Pulmonary artery endothelial cell (primary cell): ENCODE measurements at regions not wholly inside any gene's neighbourhood (a gene's known extent, or its start where the extent isn't known, plus 50 kb on each side); places are given as distances from the start of the nearest gene placed in this dataset.

Source experiments
- DNase-seq: peaks from one replicate; pipeline ENCODE4 v3.0.0-alpha.2; 2011; ENCODE audit warnings: low read depth, low spot score

DNA sequence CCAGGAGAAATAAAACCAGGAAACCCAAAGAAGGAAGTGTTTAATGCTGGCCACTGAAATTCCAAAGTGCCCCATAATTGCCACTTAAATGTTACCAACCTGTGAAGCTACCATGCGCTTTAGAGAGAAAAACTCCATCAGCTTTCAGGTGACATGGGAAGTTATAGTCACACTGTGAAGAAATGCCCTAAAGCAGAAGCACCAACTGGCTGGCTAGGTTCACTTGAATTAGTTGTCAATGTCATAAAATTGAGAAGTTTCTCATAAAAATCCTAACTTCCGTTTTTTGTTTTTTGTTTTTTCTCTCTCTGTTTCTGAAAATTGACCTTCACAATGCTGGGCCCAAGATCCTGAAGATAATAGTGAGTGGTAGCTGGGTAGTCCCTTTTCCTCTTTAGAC lies 167.9 kb upstream of the CTNNB1 start:
- DNase-seq: no peak

DNA sequence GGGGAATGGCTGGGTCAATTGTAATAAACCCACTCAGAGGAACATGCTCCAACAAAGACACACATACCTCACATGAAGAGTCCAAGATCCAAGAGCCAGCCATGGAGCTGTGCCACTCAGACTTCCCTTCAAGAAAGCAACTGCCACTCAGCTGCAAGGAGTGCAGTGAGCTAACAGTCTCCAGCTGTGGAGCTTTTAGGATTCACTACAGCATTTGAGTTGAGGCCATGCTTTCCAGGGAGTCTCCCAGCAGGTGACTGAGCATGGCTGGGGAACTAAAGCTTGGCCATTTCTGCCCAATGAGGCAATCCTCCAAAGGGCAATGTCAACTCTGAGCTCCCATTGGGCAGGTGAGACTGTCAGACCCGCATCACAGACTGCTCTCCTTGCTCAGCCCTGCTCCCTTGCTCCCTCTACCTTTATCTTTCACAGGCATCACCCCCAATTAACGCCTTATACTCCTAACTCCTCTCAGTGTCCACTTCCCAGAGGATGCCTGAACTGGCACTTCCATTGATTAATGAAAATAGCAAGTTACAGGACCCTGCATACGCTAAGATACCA lies 165.3 kb upstream of the CTNNB1 start:
- DNase-seq: no peak

DNA sequence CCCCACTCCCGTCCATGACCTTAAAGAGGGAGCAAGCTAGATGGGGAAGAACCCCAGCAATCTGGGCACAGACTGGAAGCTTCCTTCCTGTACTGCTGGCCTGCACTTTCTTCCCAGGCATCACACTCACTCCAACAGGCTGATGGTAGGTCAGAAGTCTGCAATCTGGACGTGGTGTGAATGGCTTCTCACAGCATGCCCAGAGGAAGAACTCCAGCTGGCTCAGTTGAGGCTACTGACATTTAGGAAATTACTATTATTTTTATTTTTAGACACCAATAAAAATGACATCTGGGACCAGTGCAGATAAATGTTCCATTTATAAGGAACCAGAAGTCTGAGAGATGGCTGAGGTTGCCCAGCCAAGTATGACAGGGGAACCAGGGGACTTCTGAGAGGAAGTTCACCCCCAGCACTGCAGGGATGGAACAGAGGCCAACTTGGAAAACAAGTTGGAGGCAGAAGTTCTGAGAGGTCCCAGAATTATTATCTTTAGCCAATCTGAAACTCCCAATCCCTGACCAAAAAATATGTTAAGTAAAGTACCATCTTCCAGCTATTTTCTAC lies 163.8 kb upstream of the CTNNB1 start:
- DNase-seq: no peak

DNA sequence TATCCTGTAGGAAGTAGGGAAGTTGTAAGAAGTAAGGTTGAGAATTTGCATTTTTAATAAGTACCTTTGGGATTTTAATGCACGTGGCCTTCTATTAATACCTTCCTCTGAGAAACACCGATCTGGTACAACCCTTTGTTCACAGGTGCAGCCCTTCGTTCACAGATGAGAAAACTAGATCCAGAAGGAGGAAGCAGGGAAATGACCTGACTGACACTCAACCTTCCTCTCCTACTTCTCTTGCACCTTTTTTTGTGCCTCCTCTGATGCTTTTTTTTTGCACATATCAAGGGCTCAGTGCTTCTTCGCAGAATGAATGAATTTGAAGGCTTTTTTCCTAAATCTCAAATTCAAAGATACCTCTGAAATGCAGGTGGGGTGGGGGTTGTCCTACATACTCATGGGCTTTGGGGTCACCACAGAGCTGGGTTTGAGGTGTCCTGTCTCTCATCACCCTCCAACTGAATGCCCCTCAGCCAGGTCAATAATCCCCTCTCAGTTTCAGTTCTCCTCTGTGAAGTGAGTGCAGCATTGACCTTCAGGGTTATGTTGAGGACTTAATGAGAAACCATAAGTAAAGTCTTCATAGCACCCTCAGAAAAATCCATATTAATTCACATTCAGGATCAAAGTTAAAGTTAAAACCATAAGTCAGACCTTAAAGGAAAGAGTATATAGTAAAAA lies 161.5 kb upstream of the CTNNB1 start:
- DNase-seq: no peak

DNA sequence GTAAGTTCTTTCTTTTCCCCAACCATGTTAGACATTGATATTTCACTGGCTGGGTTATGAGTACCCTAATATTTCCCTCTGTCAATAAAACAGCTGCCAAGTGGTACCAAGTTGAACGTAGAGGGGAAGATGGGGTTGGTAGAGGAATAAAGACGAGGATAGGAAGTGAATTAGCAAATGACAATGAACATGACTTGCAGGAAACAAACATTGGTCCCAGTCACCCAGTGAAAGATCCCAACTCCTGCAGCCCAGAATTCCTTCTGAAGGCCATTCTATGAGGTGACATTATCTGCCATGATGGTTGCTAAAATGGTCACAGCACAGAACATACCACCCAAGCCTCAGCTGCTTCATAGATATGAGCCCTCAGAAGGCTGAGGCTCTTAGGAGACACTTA lies 159.0 kb upstream of the CTNNB1 start:
- DNase-seq: no peak

DNA sequence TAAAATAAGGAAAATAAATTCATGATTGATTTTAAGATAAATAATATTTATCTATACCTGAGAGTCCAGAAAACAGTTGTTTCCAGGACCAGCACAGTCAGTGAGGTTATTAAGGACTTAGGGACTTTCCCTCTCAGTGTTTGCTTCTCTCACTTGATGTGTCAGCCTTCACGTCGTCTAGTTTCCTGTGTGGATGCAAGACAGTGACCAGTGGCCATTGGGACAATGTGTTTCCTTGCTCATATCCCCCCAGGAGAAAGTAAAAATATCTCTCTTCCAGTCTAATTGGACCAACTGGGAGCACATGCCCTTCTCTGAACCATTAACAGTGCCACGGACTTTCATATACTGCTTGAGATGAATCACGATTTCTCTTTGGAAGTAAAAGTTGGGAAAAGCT lies 157.8 kb upstream of the CTNNB1 start:
- DNase-seq: no peak

DNA sequence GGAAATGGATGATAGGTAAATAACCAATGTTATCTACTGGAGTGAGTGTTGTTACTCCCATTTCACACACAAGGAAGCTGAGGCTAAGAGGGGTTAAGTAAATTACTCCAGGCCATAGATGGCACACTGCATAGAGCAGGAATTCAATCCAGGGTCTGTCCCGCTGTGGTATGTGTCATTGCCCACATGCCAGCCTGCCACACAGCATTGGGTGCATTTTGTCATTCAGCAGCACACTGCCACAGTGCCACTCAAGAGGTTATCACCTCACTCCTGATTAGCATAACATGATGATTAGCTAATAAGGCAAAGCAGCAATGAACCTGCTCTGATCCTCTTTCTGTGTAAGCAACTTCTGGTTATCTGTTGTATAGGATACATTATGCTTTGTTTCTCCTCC lies 157.4 kb upstream of the CTNNB1 start:
- no peak for DNase-seq

DNA sequence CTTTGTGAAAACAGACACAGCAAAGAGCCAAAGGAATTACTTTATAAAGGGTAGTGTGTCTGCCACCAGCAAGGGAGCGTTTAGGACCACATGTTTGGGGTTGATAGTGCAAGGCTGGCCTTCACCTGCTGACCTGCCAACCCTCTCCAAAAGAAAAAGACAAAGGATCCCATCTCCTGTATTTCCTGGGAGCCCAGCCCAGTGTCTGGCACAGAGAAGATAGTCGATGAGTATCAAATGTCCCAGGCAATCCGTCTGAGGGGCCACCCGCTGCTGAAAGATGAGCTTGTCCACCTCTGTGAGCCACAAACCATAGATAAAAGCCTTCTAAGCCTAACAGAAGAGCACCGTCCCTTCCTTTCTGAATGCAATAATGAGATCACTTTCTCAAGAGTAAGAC lies 154.8 kb upstream of the CTNNB1 start:
- no peak for DNase-seq

DNA sequence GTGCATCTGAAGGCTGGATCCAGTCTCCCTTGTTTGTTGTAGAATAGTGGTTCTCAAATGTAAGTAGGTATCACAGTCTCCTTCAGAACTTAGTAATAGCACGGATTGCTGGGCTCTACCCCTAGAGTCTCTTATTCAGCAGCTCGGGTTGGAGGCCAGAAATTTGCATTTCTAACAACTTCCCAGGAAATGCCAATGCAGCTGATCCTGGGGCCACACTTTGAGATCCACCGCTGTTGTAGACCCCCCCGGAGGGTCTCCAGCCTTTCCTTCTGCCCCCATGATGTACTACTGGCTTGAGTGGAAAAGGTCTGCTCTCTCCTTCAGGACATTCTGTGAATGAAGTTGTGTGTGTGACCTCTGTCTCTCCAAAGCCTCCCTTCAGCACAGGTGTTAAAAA lies 153.8 kb upstream of the CTNNB1 start:
- DNase-seq: no peak

DNA sequence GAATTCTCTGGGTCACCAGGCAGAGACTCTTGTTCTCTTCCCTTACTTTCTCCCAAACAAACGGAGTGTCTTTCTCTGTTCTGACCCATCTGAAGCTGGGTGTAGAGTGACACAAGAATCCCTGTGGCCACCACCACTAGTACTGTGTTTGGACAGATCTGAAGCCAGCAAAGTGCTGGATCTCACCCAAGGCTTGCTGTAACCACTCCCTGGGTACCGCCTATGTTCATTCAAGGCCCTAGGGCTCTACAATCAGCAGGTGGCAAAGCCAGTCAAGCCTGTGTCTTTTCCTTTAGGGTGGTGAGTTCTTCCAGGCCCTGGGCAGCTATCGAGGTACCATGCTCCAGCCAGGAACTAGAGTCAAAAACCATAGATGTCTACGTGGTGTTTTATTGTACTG lies 149.2 kb upstream of the CTNNB1 start:
- no peak for DNase-seq

DNA sequence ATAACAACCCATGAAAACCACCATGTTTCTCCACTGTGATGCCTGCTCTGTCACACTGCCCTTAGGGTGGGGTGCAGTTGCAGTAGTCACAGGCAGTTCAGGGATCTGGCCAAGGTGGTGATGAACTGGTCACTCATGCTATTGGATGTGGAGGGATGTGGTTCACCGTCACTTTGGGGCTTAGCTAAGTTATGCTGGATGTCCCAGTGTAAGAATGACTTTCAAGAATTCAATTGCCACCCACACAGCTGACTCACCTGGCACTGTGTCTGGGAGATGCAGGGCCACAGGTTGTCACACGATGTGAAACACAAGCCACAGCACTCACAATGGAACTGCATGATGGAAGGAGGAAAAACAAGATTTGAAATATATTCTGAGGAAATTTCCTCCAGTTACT lies 146.1 kb upstream of the CTNNB1 start:
- DNase-seq: no peak

DNA sequence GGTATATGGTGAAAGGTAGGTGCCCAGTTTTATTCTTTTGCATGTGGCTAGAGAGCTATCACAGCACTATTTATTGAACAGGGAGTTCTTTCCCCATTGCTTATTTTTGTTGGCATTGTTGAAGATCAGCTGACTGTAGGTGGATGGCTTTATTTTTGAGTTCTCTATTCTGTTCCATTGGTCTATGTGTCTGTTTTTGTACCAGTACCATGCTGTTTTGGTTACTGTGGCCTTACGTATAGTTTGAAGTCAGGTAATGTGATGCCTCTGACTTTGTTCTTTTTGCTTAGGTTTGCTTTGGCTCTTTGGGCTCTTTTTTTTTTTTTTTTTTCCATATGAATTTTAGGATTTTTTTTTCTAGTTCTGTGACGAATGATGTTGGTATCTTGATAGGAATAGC lies 139.2 kb upstream of the CTNNB1 start:
- DNase-seq: no peak

DNA sequence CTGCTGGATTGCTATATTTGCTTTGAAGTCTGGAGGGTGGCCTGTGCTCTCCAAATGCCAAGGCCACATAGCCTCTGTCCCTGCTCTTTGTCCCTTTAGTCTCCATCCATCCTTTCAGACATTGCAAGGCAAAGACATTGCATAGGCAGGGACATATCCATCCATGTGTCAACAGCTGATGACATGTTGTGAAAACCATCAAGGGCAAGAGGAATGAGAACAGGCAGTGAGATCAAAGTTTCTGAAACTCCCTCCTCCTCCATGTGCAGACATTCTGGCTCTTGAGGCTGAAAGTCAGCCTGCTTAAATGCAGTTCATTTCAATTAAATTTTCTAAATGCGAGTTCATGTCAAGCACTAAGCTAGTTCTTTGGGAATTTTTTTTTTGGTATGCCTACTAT lies 135.2 kb upstream of the CTNNB1 start:
- DNase-seq: no peak

DNA sequence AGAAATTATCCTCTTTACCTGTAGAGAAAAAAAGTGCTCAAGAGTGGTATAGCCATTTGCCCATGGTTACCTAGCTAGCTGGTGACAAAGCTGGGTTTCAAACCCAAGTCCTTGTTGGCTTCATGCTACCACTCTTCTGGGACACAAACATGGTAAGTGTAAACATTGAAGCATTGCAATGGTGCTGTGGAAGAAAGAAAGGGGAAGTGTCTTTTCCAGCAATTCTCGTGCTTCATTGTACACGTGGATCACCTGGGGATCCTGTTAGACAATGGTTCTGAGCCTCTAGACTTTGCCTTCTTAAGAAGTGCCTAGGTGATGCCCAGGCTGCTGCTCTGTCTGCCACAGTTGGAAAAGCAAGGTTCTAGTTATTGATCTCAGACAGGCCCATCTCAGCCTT lies 134.8 kb upstream of the CTNNB1 start:
- DNase-seq: no peak

DNA sequence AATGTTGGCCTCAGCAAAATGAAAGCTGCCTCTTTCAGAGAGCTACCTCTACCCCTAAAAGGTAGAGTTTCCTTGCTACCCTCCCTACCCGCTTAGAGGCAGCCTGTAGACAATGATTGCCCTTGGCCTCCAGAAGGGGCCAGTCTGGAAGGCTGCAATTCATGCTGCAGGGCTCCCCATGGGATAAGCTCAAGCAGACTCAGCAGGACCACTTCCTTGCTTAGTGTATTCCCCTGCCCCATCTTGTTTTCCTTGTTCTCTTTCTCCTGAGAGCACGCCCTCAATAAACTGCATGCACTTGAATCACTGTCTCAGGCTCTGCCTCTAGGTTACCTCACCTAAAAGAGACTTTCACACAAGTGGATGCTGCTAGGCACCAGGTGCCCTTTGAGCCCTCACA lies 134.0 kb upstream of the CTNNB1 start:
- no peak for DNase-seq

DNA sequence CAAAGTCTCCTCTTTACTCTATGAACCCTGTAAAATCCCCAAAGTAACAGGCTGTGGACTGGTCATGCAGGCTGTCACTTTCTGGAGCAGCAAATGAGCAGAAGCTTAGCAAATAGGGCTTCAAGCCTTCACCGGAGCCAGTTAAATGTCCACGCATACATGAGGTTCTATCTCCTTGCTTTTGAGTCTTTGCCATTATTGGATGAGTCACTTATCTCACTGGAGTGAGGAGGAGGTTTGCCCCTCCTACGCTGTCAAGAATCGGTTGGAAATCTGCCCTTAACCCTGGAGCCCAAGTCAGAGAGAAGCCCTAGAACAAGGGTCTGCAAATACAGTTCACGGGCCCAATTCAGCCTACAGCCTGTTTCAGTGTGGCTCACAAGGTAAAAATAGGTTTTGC lies 126.1 kb upstream of the CTNNB1 start:
- DNase-seq: no peak

DNA sequence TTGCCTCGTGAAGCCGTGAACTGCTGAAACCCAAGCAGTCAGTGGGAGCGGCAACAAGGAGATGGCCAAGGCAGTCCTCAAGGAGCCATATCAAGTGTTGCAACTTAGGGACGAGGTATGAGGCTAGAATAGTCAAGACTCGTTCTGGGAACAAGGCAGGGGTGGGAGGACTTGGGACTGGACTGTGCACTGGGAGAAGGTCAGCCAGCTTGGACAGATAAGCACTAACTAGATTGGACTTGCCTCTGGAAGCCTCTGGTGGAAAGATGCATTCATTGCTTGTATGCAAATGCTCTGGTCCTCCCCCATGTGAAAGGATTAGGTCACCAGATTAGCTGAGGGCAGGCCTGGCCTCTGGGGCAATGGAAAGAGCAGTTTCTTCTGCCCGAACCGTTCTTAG lies 123.3 kb upstream of the CTNNB1 start:
- DNase-seq: no peak

DNA sequence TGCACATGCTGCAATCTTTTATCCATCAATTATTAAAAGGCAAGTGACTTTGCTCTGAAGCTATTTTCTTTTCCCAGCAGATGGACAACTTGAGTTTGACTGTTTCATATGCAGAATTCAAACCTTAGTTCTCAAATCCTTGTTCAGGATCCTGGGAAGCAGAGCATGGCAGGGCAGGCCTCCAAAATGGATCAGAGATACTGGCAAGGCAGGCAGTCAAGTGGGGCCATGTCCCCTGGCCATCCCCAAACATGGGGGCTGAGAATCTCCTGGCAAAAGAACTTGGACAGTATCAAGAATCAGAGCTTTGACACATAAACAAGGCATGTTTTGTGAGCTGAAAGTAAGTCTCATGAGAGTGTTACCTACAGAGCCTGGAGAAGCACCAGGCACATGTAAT lies 122.9 kb upstream of the CTNNB1 start:
- no peak for DNase-seq

DNA sequence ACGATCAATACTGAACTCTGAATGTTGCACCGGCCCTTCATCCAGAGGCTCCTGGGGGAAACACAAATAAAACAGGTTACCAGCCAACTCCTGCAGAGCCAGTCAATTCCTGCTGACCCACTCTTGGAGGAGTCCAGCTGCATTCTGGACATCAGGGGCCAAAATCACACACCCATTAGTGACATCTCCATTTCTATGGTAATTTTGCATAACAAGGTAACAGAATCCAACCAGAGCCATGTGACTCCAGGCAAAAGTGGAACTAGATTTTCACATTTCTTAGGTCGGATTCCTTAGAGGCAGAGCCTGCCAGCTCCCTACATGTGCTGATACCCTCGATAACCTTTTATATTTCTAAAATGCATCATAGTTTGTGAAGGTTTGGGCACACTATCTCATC lies 119.2 kb upstream of the CTNNB1 start:
- DNase-seq: no peak

DNA sequence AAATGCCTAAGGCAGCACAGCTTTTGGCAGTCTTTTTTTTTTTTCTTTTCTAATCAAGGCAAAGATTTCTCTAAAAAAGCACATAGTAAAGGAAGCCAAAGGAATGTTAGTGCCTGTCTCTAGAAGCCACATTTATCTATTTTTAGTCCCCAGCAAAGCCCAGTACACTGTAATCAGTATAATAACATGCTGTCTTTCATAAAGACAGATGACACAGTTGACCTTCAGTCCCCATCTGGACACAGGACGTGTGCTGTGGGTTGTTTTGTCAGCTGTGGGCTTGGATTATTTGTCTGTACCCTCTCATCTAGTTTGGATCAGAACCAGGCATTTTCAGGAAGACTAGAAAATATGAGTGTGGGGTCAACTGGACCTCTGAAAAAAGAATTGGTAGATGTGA lies 110.4 kb upstream of the CTNNB1 start:
- no peak for DNase-seq

DNA sequence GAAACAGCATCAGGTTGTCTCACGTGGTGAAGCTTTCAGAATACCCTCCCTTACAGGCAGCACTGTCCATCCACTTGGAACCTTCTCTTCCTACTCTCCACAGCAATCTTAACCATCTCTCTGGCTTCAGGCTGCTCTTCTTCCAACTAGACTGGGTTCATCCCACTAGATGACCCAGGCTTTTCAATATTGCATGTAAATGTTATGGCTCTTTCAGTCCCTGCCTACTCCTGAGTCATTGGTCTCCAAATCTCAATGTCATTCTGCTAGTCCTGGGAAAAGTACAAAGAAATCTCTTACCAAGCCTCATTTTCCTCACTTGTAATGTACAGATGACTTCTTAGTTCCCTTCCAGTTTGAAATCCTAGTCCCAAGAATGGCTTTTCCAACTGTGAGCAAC lies 109.7 kb upstream of the CTNNB1 start:
- DNase-seq: no peak

DNA sequence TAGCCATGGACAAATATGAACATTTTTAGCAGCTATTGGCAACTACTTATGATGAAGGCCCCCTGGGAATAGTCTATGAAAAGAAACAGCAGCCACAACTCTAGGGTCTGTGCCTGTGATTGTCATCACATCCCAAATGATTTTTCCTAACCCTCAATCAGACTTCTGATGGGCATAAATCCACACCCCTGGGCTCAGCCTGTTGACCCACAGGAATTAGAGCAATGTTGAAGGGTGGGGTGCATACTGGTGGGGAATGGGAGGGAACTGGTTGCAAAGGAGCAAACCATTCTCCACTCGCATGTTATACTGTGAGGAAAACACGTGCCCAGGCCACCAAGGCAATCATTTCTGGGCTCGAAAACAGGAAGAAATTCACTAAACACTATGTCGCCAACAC lies 106.5 kb upstream of the CTNNB1 start:
- DNase-seq: no peak

DNA sequence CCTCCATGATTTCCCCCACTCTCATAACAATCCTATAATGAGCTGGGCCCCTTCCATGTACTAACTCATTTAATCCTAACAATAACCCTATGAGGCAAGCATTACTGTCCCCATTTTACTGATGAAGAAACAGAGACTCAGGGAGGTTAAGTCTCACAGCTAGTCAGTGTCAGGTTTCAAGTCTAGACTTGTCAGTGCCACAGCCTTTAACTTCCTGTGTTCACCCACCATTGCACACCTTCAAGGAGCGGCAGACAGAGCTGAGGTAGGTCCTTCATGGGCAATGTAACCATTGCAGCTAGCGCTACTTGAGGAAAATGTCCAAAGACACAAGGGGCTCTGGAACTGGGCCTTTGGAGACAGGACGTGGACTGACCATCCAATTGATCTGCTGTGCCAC lies 105.8 kb upstream of the CTNNB1 start:
- no peak for DNase-seq

DNA sequence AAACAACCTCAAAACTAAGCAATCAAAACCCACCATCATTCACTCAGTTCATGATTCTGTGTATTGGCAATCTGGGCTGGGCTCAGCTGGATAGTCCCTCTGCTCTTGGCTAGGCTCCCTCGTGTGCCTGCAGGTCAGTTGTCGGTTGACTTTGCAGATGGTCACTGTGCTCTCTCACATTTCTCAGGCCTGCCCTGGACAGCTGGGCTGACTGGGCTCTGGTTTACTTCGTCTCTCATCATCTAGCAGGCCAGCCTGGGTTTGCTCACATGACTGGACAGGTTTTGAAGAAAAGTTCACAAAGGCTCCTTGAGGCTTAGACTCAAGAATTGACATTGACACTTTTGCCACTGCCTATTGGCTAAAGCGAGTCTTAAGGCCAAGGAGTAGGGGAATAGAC lies 105.0 kb upstream of the CTNNB1 start:
- DNase-seq: no peak
